GM13976 (cell line): ENCODE measurements at regions not wholly inside any gene's neighbourhood (a gene's known extent, or its start where the extent isn't known, plus 50 kb on each side); places are given as distances from the start of the nearest gene placed in this dataset.

Source experiments
- DNase-seq: peaks from one replicate; pipeline ENCODE4 v3.0.0; 2012; ENCODE audit warnings: low spot score
- CTCF ChIP-seq: IDR thresholded peaks from 2 replicates; pipeline ENCODE4 v1.5.1; 2012; ENCODE audit warnings: borderline replicate concordance, mild to moderate bottlenecking; ENCODE audit not compliant: insufficient read depth; ENCODE audit errors: extremely low read depth, missing control alignments, control extremely low read depth
- in situ Hi-C: fragments of 300-500 bp; cut with MboI; formaldehyde crosslinking; loops from one replicate; pipeline ENCODE4 v1.12.0; 2022; ENCODE audit warnings: low sequenced_read_pairs, mixed read lengths, inconsistent platforms; ENCODE audit not compliant: unreplicated experiment

DNA sequence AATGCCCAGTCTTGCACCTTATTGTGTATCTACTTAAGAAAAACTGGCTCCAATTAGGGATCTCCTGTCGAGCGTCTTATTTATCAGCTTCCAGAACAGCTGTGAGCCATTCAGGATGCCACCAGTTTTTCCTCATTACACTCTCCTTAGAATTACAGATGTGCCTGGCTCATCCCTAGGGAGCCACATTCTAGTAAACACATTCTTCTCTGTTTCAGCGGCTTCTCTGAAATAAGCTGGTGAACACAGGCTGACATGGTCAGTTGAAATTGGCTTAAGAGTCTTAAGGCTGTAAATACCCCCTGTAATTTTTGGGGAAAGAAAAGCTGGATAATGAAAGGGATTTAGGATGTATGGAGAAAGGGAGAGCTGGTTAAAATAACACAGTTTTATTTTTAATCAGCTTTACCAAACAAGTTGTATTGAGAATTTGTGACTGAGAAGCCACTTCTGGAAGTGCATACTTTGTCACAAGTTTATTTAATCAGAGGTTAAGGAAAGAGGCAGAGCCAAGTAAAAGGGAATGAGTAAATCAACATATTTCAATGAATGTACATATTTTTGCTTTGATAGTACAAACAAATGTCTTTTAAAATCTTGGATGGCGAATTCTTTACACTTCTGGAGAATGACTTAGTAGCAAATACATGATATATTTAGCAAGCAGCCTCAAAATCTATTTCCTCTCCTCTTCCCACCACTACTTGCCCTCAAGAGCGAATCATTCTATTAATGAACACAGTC is 562.0 kb upstream of the GOT2 start:
- no peak for DNase-seq
- no peak for TF ChIP-seq CTCF
- in situ Hi-C loops = no loop called here

- no peak for DNase-seq
- in situ Hi-C loops = no loop called here
- TF ChIP-seq CTCF = no peak
These were observed 561.4 kb upstream of the GOT2 start for GRCh38 chr16:59295474-59295873.

- no peak for TF ChIP-seq CTCF
- no peak for DNase-seq
- in situ Hi-C loops = no loop called here
These were observed 556.6 kb upstream of the GOT2 start for GRCh38 chr16:59290718-59291117.

DNA sequence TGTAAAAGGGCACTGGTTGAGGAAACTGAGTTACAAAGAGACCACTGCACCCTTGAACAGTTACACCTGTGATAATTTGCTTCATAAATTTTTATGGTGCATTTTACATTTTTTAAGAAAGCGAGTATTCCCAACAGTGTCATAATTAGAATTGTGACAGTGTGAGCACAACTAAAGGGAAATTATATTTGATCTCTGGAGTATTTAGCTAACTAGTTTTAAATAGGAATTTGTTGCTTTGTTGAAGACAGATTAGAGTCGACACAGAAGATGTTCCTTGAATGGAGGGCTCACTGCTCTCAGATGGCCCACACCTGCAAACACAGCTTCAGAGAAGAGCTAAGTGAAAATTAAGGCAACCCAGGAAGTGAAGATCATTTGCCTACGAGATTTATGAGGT is 555.0 kb upstream of the GOT2 start:
- TF ChIP-seq CTCF = no peak
- in situ Hi-C loops = no loop called here
- DNase-seq = no peak

DNA sequence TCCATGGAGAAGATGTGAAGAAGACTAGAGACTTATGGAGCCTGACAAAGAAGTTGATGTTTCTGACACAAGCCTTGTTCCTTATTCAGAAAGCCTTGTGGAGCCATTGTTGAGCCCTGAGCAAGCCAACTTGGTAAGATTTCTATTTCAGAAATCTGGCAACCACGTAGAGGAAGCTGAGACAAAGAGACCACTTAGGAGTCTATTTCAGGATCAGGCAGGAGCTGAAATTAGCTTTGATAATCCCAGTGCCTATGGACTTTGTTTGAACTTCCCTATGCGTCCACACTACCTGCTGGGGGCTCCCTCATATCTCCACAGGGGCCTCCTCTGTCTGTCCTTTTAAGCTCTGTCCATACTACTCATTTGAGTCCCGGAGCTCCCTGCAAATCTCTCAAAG is 540.0 kb upstream of the GOT2 start:
- TF ChIP-seq CTCF = no peak
- DNase-seq = no peak
- in situ Hi-C loops = no loop called here

DNA sequence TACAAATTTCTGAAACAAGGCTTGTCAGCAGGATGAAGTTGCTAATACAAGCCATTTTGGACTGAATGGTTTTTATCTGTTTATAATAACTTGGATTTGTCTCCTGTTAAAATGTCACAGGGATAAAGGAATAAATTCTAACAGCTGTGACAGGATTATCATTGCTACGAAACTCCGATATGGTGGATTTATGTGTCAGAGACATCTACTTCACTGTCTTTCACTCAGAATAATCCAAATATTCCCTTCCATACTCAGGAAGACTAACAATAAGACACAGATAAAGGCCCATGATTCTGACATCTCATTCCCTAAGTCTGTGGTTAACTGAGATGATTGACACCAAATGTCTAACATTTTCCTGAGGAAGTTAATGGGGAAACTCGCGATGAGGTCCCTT is 529.8 kb upstream of the GOT2 start:
- TF ChIP-seq CTCF = no peak
- in situ Hi-C loops = no loop called here
- no peak for DNase-seq
